ENCODE measurements at regions not wholly inside any gene's neighbourhood (a gene's known extent, or its start where the extent isn't known, plus 50 kb on each side); places are given as distances from the start of the nearest gene placed in this dataset.
"Not testable (repeated sequence)": the region's sequence is repeated elsewhere in the genome, so short reads cannot be mapped to it uniquely, and the experiment has no call there.

- H3K4me1 ChIP-seq (ENCODE audit: control insufficient read depth in 5 of 5, insufficient read depth in 5 of 5, low read length in 5 of 5); DNase-seq; H3K27ac ChIP-seq (ENCODE audit: low read depth in 1 of 2, low read length in 1 of 2): not testable (repeated sequence)
These were observed 54.0 kb upstream of the GPR89A start for GRCh38 chr1:145553795-145554194.

GRCh38 chr1:145545055-145545454 is 62.7 kb upstream of the GPR89A start:
- Histone ChIP-seq H3K27ac (ENCODE audit: low read depth in 1 of 2, low read length in 1 of 2) (no peak overlapping the region), H3K4me1 (ENCODE audit: control insufficient read depth in 5 of 5, insufficient read depth in 5 of 5, low read length in 5 of 5) (no peaks in the 10 kb centered on the region), H3K9ac (ENCODE audit: insufficient read depth in 1 of 2, low read length in 2 of 2) (no peak overlapping the region), H3K36me3 (ENCODE audit: control insufficient read depth in 4 of 4, insufficient read depth in 4 of 4, low read length in 4 of 4) (no peaks in the 10 kb centered on the region), H3K9me3 (ENCODE audit: control insufficient read depth in 4 of 4, insufficient read depth in 3 of 4, low read length in 3 of 4) (no peaks in the 10 kb centered on the region), H3K27me3 (ENCODE audit: control insufficient read depth in 3 of 3, insufficient read depth in 3 of 3, low read length in 2 of 3) (no peaks in the 10 kb centered on the region), H3K4me3 (no peak overlapping the region)
- TF ChIP-seq, protein P1, sequence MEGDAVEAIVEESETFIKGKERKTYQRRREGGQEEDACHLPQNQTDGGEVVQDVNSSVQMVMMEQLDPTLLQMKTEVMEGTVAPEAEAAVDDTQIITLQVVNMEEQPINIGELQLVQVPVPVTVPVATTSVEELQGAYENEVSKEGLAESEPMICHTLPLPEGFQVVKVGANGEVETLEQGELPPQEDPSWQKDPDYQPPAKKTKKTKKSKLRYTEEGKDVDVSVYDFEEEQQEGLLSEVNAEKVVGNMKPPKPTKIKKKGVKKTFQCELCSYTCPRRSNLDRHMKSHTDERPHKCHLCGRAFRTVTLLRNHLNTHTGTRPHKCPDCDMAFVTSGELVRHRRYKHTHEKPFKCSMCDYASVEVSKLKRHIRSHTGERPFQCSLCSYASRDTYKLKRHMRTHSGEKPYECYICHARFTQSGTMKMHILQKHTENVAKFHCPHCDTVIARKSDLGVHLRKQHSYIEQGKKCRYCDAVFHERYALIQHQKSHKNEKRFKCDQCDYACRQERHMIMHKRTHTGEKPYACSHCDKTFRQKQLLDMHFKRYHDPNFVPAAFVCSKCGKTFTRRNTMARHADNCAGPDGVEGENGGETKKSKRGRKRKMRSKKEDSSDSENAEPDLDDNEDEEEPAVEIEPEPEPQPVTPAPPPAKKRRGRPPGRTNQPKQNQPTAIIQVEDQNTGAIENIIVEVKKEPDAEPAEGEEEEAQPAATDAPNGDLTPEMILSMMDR (IDR thresholded peaks at IDR 0.05; ENCODE audit: control extremely low read depth, extremely low read depth): no peak
- DNase-seq: no peak
- ATAC-seq (ENCODE audit: insufficient read depth, low FRiP score): no peak
- 91 to 94% methylated on average over 2 of the region's 2 CpGs for WGBS, 2 donors

More at GRCh38 chr1:145553795-145554194, 54.0 kb upstream of the GPR89A start:
- not testable (repeated sequence) for H3K4me3 ChIP-seq; H3K9me3 ChIP-seq (ENCODE audit: control insufficient read depth in 4 of 4, insufficient read depth in 3 of 4, low read length in 3 of 4); H3K36me3 ChIP-seq (ENCODE audit: control insufficient read depth in 4 of 4, insufficient read depth in 4 of 4, low read length in 4 of 4); H3K9ac ChIP-seq (ENCODE audit: insufficient read depth in 1 of 2, low read length in 2 of 2); ATAC-seq (ENCODE audit: insufficient read depth, low FRiP score); H3K27me3 ChIP-seq (ENCODE audit: control insufficient read depth in 3 of 3, insufficient read depth in 3 of 3, low read length in 2 of 3)

DNA sequence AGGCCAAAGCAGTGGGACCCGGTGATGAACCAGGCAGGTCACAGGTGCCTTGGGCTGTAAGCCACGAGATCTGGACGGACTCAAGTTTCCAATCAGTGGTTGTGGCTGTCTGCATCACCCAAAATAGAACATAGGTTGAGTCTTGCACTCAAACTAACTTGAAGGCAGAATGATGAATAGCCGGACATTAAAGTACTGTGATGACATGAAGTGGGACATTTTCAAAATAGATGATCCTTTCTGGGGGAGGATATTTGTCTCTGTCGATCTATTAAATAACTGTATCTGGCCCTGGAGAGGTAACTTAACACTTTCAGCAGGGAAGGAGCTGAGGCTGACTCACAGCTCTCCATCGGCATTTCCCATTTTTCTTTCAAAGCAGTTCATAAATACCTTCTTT is 66.1 kb upstream of the GPR89A start:
- not testable (repeated sequence) for H3K27ac ChIP-seq (ENCODE audit: low read depth in 1 of 2, low read length in 1 of 2); H3K4me1 ChIP-seq (ENCODE audit: control insufficient read depth in 5 of 5, insufficient read depth in 5 of 5, low read length in 5 of 5); DNase-seq; ATAC-seq (ENCODE audit: insufficient read depth, low FRiP score); H3K36me3 ChIP-seq (ENCODE audit: control insufficient read depth in 4 of 4, insufficient read depth in 4 of 4, low read length in 4 of 4); H3K9ac ChIP-seq (ENCODE audit: insufficient read depth in 1 of 2, low read length in 2 of 2); H3K27me3 ChIP-seq (ENCODE audit: control insufficient read depth in 3 of 3, insufficient read depth in 3 of 3, low read length in 2 of 3); H3K4me3 ChIP-seq; H3K9me3 ChIP-seq (ENCODE audit: control insufficient read depth in 4 of 4, insufficient read depth in 3 of 4, low read length in 3 of 4)
- 65 to 84% methylated on average over 3 to 4 of the region's 6 CpGs for WGBS, 2 donors

DNA sequence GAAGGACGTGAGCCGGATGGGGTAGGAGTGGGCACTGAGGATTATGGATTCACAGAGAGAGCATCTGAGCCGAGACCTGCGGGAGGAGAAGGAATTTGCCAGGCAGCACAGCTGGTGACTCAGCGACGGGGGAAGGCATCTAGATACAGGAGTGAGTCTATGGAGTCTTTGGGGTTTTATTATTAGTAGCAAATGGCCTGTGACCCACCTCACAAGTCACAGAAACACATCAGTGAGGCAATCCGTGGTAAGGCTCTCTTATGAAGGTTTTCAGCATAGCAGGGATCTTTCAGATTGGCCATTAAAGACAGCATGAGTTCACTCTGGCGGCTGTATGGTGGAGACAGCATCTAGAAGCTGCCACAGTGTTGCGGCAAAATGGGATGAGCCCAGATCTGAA is 66.5 kb upstream of the GPR89A start:
- DNase-seq; ATAC-seq (ENCODE audit: insufficient read depth, low FRiP score): not testable (repeated sequence)
- WGBS, 2 donors: 57 to 59% methylated on average over 9 of the region's 9 CpGs

DNA sequence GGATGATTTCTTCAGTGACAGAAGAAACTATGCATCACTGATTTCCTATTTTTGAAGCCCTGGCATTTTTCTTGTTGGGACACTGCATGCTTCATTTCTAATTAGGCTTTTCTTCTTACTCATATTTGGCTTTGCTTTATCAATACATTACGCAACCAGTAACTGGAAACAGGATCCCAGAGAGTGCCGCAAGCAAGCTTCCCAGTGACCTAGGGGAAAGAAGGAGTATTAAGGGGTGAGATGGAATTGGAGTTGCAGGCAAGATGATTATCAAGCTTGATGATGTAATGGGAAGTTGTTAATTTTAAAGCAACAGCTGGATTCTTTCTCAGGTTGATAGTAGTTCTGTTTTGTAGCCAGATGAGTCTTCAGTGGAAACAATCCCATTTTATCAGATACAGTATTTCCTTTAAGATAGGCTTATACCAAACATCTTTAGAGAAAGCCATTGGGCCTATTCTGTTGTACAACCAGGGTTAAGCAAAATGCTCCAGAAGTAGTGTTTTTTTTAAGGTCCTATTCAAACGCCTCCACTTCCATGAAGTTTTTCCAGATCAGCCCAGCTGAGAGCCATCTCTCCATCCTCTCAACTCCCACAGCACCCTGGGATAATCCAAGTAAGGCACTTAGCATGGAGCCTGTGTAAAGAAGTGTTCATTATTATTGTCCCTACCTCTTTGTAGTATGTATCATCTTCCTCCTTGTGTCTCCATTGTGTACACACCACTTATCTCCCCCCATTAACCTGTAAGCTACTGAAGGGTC is 69.5 kb upstream of the GPR89A start:
- H3K4me1 ChIP-seq (ENCODE audit: control insufficient read depth in 5 of 5, insufficient read depth in 5 of 5, low read length in 5 of 5); ATAC-seq (ENCODE audit: insufficient read depth, low FRiP score); H3K27ac ChIP-seq (ENCODE audit: low read depth in 1 of 2, low read length in 1 of 2); H3K9ac ChIP-seq (ENCODE audit: insufficient read depth in 1 of 2, low read length in 2 of 2); DNase-seq; H3K9me3 ChIP-seq (ENCODE audit: control insufficient read depth in 4 of 4, insufficient read depth in 3 of 4, low read length in 3 of 4); H3K36me3 ChIP-seq (ENCODE audit: control insufficient read depth in 4 of 4, insufficient read depth in 4 of 4, low read length in 4 of 4); H3K27me3 ChIP-seq (ENCODE audit: control insufficient read depth in 3 of 3, insufficient read depth in 3 of 3, low read length in 2 of 3); H3K4me3 ChIP-seq: not testable (repeated sequence)
- WGBS, 2 donors: 68 to 77% methylated on average over 3 of the region's 3 CpGs

More for the DNA sequence above, 66.5 kb upstream of the GPR89A start:
- not testable (repeated sequence) for H3K4me1 ChIP-seq (ENCODE audit: control insufficient read depth in 5 of 5, insufficient read depth in 5 of 5, low read length in 5 of 5); H3K9me3 ChIP-seq (ENCODE audit: control insufficient read depth in 4 of 4, insufficient read depth in 3 of 4, low read length in 3 of 4); H3K9ac ChIP-seq (ENCODE audit: insufficient read depth in 1 of 2, low read length in 2 of 2); H3K36me3 ChIP-seq (ENCODE audit: control insufficient read depth in 4 of 4, insufficient read depth in 4 of 4, low read length in 4 of 4); H3K4me3 ChIP-seq; H3K27me3 ChIP-seq (ENCODE audit: control insufficient read depth in 3 of 3, insufficient read depth in 3 of 3, low read length in 2 of 3); H3K27ac ChIP-seq (ENCODE audit: low read depth in 1 of 2, low read length in 1 of 2)

- H3K4me1 ChIP-seq (ENCODE audit: control insufficient read depth in 5 of 5, insufficient read depth in 5 of 5, low read length in 5 of 5); H3K27ac ChIP-seq (ENCODE audit: low read depth in 1 of 2, low read length in 1 of 2); ATAC-seq (ENCODE audit: insufficient read depth, low FRiP score); H3K27me3 ChIP-seq (ENCODE audit: control insufficient read depth in 3 of 3, insufficient read depth in 3 of 3, low read length in 2 of 3); H3K4me3 ChIP-seq; H3K36me3 ChIP-seq (ENCODE audit: control insufficient read depth in 4 of 4, insufficient read depth in 4 of 4, low read length in 4 of 4); H3K9me3 ChIP-seq (ENCODE audit: control insufficient read depth in 4 of 4, insufficient read depth in 3 of 4, low read length in 3 of 4); H3K9ac ChIP-seq (ENCODE audit: insufficient read depth in 1 of 2, low read length in 2 of 2); DNase-seq: not testable (repeated sequence)
- WGBS, 2 donors: 87 to 91% methylated on average over 2 of the region's 2 CpGs
These were observed 70.8 kb upstream of the GPR89A start for GRCh38 chr1:145537003-145537402.

DNA sequence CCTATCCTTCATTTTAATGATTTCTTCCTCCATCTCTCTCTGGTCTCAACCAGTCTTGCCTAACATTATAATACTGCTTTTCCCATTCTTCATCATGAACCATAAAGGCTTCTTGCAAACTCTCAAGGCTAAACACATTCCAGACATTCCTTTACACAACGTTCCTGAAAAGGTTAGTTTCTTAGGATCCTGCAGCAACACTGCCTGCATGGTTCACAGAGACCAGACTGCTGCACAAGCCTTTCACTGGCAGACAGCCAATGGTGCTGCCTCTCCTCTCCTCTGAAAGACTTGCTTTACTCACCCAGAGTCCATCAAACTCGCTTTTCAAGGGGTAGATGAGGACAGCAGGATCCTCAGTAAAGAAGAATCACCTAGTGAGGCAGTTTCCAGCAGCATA is 72.3 kb upstream of the GPR89A start:
- not testable (repeated sequence) for H3K4me3 ChIP-seq; H3K36me3 ChIP-seq (ENCODE audit: control insufficient read depth in 4 of 4, insufficient read depth in 4 of 4, low read length in 4 of 4); ATAC-seq (ENCODE audit: insufficient read depth, low FRiP score); H3K9ac ChIP-seq (ENCODE audit: insufficient read depth in 1 of 2, low read length in 2 of 2); H3K9me3 ChIP-seq (ENCODE audit: control insufficient read depth in 4 of 4, insufficient read depth in 3 of 4, low read length in 3 of 4); H3K4me1 ChIP-seq (ENCODE audit: control insufficient read depth in 5 of 5, insufficient read depth in 5 of 5, low read length in 5 of 5); H3K27ac ChIP-seq (ENCODE audit: low read depth in 1 of 2, low read length in 1 of 2); H3K27me3 ChIP-seq (ENCODE audit: control insufficient read depth in 3 of 3, insufficient read depth in 3 of 3, low read length in 2 of 3)
- peak; percentile 29 to 59 (median 53) for DNase-seq
- 6 to 23% methylated on average over 2 of the region's 2 CpGs for WGBS, 2 donors
